ENCODE measurements at regions not wholly inside any gene's neighbourhood (a gene's known extent, or its start where the extent isn't known, plus 50 kb on each side); places are given as distances from the start of the nearest gene placed in this dataset.

DNA sequence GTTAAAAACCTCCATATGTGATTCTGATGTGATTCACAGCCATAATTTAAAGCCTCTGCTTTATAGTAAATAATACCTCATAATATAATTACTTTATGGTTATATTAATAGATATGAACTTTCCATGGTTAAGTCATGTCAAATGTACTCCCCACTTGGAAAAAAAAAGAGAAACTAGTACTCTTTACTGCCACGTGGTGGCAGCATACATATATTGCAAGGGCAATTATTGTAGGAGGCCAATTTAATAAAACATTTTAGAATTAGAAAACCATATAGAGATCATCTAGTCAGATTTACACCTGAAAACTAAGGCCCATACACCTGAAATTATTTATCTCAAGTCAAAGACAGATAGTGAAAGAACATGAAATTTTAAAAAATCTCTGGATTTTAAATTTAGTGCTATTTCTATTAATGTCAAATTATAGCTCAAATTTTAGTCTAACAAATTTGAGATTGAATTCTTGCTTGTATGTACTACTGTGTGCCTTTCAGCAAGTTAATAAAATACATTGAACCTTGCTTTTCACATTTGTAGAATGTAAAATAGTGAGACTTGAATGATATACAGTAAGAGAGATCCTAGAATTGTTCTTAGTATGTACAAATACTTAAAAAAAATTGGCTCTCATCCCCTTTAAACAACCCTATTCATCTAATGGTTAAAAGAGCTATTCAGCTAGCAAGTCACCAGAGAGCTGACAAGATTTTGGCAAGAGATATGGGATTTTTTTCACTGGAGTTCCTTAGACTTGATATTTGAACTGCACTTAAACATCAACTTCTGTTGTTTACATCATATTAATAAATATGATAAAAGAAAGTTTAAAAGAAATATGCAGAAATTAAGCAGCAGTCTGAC lies 603.8 kb downstream of the TLE4 start:
- TF ChIP-seq, protein P1, sequence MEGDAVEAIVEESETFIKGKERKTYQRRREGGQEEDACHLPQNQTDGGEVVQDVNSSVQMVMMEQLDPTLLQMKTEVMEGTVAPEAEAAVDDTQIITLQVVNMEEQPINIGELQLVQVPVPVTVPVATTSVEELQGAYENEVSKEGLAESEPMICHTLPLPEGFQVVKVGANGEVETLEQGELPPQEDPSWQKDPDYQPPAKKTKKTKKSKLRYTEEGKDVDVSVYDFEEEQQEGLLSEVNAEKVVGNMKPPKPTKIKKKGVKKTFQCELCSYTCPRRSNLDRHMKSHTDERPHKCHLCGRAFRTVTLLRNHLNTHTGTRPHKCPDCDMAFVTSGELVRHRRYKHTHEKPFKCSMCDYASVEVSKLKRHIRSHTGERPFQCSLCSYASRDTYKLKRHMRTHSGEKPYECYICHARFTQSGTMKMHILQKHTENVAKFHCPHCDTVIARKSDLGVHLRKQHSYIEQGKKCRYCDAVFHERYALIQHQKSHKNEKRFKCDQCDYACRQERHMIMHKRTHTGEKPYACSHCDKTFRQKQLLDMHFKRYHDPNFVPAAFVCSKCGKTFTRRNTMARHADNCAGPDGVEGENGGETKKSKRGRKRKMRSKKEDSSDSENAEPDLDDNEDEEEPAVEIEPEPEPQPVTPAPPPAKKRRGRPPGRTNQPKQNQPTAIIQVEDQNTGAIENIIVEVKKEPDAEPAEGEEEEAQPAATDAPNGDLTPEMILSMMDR (IDR thresholded peaks at IDR 0.05; ENCODE audit: low read depth, low read length, poor library complexity, severe bottlenecking), result peak; percentile 52
- TF ChIP-seq EZH2phosphoT487 (IDR thresholded peaks at IDR 0.05; ENCODE audit: borderline replicate concordance, low read length), result no peak
